NCI-H187 (cell line): ENCODE measurements at regions not wholly inside any gene's neighbourhood (a gene's known extent, or its start where the extent isn't known, plus 50 kb on each side); places are given as distances from the start of the nearest gene placed in this dataset.
"Not testable (repeated sequence)": the region's sequence is repeated elsewhere in the genome, so short reads cannot be mapped to it uniquely, and the experiment has no call there.

Experiments used
- DNase-seq, 2 experiments: peaks; one replicate each; lab custom pipeline; 2025; lab: John Stamatoyannopoulos, UW

DNA sequence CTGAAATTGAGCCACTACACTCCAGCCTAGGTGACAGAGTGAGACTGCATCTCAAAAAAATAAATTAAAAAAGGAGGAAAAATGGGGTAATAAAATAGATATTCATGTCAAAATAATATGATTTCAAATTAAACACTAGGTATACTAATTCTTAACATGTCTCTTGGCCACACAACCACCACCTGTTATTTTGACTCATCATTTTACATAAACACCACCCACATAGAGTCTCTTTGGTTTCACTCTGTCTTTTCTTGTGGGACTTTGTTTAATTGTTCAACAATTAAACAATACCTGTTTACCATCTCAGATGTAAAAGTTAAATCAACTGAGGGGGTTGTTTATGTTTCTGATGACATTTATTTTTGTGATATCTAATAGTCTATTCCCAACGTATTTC lies 476.8 kb upstream of the ADGRB3 start:
- DNase-seq, result no peak

DNA sequence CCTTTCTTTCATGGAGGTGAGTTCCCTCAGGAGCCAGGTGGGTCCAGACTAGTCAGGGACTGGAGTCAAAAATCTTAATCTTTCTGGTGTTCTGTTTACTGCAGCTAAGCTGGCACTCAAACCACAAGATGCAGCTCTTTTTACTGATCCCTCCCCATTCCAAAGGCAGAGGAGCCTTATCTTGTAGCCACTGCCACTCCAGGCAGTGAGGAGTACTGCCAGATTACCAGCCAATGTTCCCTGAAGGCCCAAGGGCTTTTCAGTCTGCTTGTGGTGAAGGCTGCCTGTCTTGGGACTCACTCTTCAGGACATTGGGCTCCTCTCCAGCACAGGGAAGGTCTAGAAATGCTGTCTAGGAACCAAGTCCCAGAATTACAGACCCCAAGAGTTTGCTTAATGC lies 490.4 kb upstream of the ADGRB3 start:
- no peak for DNase-seq

GRCh38 chr6:68141190-68141589 lies 493.9 kb upstream of the ADGRB3 start:
- DNase-seq, result no peak

- no peak for DNase-seq
Measured at GRCh38 chr6:68139130-68139529, 496.0 kb upstream of the ADGRB3 start.

GRCh38 chr6:68134796-68135195 lies 500.3 kb upstream of the ADGRB3 start:
- DNase-seq, result no peak

DNA sequence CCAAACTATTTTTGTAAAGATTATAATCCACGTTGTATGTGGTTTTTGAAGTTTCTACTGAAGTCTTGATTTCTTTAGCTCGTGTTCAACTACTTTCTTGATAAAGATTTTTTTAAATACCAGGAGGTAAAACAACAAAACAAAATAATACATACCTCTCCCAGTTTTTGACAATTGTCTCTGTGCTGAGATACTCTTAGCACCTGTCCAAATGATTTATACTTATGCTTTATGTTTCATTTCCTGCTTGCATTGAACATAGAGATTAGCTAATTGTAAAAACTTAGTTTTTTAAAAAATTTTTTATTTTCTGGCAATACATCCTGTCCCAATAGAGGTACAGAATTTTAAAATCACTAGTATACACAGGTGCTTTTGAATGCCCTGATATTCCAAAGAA lies 506.9 kb upstream of the ADGRB3 start:
- DNase-seq, result no peak

- DNase-seq, result no peak
Measured at GRCh38 chr6:68127074-68127473, 508.0 kb upstream of the ADGRB3 start.

DNA sequence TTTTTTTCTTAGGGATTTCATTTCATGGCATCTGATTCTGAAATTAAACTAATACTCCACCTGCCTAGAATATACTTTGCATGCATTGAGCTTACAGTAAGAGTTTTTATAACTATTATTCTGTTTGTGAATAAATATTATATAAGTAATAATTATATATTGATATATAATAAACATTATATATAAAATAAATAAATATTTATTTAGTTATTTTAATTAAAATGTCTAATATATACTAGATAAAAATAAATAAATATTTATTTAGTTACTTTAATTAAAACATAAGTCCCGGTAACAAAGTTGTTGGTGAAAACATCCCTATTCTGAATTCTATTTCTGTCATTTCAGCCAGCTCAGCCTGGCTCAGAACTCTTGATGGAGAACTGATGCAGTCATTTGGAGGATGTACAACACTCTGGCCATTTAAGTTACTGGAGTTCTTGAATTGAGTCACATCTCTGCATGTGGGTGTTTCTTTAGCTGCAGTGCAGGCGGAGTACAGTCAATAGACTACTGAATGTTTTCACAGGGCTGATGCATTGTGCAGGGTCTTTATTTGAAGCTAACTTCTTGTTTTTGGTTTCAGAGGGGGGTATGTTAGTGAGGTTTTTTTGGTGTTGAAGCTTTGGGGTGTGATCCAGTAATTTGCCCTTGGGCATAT lies 508.9 kb upstream of the ADGRB3 start:
- no peak for DNase-seq

DNA sequence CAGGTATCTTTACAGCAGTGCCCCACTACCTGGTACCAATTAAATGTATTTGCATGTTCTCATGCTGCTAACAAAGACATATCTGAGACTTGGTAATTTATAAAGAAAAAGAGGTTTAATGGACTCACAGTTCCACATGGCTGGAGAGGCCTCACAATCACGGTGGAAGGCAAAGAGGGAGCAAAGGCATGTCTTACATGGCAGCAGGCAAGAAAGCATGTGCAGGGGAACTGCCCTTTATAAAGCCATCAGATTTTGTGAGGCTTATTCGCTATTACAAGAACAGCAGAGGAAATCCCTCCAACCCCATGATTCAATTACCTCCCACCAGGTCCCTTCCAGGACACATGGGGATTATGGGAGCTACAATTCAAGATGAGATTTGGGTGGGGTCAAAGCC lies 512.1 kb upstream of the ADGRB3 start:
- DNase-seq, result not testable (repeated sequence)

DNA sequence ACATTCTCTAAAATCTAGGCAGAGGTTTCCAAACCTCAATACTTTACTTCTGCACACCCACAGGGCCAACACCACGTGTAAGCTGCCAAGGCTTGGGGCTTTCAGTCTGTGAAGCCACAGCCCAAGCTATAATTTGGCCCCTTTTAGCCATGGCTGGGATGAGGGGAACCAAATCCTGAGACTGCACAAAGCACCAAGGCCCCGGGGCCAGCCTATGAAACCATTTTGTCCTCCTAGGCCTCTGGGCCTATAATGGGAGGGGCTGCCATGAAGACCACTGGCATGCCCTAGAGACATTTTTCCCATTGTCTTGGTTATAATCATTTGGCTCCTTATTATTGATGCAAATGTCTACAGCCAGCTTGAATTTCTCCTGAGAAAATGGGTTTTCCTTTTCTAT lies 513.0 kb upstream of the ADGRB3 start:
- no peak for DNase-seq

DNA sequence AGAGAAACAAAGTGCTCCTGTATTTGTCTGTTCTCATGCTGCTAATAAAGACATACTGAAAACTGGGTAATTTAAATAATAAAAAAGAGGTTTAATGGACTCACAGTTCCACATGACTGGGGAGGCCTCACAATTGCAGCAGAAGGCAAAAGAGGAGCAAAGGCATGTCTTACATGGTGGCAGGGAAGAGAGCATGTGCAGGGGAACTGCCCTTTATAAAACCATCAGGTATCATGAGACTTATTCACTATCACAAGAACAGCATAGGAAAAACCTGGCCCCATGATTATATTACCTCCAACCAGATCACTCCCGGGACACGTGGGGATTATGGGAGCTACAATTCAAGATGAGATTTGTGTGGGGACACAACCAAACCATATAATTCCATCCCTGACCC lies 514.1 kb upstream of the ADGRB3 start:
- DNase-seq, result not testable (repeated sequence)

DNA sequence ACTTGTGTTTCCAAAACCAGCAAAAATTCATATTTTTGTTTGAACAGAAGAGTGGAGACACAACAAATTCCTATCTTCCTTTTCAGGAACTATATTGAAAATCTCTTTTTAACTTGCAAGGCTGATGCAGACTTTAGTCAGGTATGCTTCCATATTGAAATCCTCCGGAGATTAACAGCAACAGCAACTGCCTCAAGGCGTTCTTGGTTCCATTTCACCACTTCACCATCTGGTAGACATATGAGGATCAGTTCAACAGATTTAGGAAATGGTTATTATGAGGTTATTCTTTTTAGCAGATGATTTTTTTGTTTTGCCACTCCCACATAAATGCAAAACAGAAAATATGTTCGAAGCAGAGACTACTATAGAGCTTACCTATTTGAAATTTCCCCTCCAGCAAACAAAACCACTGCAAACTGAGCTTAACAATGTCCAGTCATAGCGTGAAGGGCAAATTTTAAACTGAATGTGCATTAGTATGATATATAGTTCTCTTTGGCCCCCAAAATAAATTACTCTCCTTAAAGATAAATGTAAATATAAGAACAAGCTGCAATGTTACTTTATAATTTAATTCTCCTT lies 520.5 kb upstream of the ADGRB3 start:
- DNase-seq, result no peak

- no peak for DNase-seq
Measured at GRCh38 chr6:68108233-68108835, 526.7 kb upstream of the ADGRB3 start.

DNA sequence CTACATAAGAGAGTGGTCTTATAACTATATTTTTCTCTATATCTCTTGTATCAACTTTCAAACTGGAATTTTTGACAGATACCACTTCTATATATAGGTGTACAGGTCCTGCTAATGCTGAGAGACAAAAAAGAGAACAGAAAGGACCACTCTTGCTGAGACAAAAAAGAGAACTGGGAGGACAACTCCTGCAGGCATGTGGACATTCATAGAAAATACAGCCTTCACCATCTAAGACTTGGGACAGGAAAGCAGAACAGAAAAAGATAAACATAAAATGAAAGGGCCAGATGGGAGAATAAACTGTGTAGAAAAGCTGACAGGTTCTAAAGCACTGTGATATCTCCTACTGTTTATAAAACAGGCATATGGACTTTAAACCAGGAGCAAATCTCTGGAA lies 541.0 kb upstream of the ADGRB3 start:
- DNase-seq, result no peak

DNA sequence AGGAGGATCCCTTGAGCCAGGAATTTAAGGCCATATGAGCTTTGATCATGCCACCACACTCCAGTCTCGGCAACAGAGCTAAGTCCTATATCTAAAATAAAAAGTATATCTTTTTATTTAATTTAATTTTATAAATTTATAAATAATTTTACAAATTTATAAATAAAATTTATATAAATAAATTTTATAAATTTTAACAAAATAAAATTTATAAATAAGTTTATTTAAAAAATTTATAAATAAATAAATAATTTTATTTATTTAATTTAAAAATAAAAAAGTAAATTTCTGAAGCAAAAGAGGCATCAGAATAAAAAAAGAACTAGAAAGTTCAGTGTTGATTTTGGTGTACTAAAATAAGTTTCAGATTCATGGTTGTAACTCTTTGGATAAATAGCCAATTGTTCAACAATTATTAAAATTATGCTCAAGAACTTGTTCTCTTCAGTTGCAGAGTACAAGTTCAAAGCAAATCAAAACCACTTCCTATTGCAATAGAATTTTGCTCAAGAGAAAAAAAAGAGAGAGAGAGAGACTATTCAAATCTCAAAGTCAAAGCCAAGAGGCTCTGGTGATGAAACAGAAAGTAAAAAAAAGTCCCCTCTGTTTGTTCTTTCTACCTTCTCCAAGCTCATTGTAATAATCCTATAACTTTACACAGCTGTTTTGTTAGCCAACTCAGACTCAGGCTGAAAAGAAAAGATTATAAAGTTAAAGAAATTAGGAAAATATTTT lies 547.5 kb upstream of the ADGRB3 start:
- no peak for DNase-seq

- no peak for DNase-seq
Measured at GRCh38 chr6:68086199-68086598, 548.9 kb upstream of the ADGRB3 start.

DNA sequence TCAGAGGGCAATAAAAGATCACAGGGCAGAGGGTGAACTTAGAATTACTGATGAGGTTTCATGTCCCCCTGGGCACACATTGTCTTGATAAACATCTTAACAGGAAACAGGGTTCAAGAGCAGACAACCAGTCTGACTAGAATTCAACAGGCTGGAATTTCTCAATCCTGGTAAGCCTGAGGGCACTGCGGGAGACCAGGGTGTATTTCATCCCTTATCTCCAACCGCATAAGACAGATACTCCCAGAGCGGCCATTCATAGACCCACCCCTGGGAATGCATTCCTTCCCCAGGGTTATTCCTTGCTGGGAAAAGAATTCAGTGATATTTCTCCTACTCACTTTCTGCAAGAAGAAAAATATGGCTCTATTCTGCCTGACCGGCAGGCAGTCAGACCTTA lies 549.5 kb upstream of the ADGRB3 start:
- DNase-seq, result not testable (repeated sequence)

GRCh38 chr6:68082086-68082485 lies 553.0 kb upstream of the ADGRB3 start:
- no peak for DNase-seq

GRCh38 chr6:68080074-68080473 lies 555.0 kb upstream of the ADGRB3 start:
- no peak for DNase-seq

- DNase-seq, result no peak
Measured at GRCh38 chr6:68077661-68078060, 557.4 kb upstream of the ADGRB3 start.

GRCh38 chr6:68071740-68072139 lies 563.3 kb upstream of the ADGRB3 start:
- DNase-seq, result no peak

DNA sequence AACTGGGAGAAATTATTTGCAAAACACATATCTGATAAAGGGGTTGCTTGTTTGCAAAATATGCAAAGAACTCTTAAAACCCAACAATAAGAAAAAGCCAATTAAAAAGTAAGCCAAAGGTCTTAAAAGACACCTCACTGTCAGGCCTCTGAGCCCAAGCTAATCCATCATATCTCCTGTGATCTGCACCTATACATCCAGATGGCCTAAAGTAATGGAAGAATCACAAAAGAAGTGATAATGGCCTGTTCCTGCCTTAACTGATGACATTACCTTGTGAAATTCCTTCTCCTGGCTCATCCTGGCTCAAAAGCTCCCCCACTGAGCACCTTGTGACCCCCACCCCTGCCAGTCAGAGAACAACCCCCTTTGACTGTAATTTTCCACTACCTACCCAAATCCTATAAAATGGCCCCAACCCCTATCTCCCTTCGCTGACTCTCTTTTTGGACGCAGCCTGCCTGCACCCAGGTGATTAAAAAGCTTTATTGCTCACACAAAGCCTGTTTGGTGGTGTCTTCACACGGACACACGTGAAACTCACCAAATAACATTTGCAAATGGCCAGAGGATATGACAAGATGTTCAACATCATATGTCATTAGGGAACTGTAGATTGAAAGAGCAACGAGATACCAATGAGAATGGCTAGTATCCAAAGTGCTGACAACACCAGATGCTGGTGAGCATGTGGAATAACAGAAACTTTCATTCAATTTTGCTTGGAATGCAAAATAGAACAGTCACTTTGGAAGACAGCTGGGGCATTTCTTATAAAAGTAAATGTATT lies 565.0 kb upstream of the ADGRB3 start:
- DNase-seq, result no peak
